ENCODE measurements at regions not wholly inside any gene's neighbourhood (a gene's known extent, or its start where the extent isn't known, plus 50 kb on each side); places are given as distances from the start of the nearest gene placed in this dataset.

- no peak for DNase-seq (ENCODE audit: low read depth, low spot score)
- no peak overlapping the region for H3K4me3 ChIP-seq (ENCODE audit: low read length)
These were observed 879.9 kb downstream of the ARAP2 start for GRCh38 chr4:35364321-35364870.

GRCh38 chr4:35365186-35365585, 879.1 kb downstream of the ARAP2 start:
- no peak for DNase-seq (ENCODE audit: low read depth, low spot score)
- no peak overlapping the region for H3K4me3 ChIP-seq (ENCODE audit: low read length)

- DNase-seq (ENCODE audit: low read depth, low spot score) = no peak
- no peak overlapping the region for H3K4me3 ChIP-seq (ENCODE audit: low read length)
These were observed 844.4 kb downstream of the ARAP2 start for GRCh38 chr4:35399912-35400311.

GRCh38 chr4:35423104-35423503, 821.2 kb downstream of the ARAP2 start:
- no peak for DNase-seq (ENCODE audit: low read depth, low spot score)
- no peak overlapping the region for H3K4me3 ChIP-seq (ENCODE audit: low read length)

GRCh38 chr4:35447474-35447873, 796.8 kb downstream of the ARAP2 start:
- DNase-seq (ENCODE audit: low read depth, low spot score) = no peak
- H3K4me3 ChIP-seq (ENCODE audit: low read length) = no peak overlapping the region

GRCh38 chr4:35459045-35459444, 785.3 kb downstream of the ARAP2 start:
- H3K4me3 ChIP-seq (ENCODE audit: low read length) = no peak overlapping the region
- DNase-seq (ENCODE audit: low read depth, low spot score) = no peak

- DNase-seq (ENCODE audit: low read depth, low spot score) = peak; percentile 11
- no peak overlapping the region for H3K4me3 ChIP-seq (ENCODE audit: low read length)
These were observed 782.2 kb downstream of the ARAP2 start for GRCh38 chr4:35461931-35462659.

- no peak overlapping the region for H3K4me3 ChIP-seq (ENCODE audit: low read length)
- no peak for DNase-seq (ENCODE audit: low read depth, low spot score)
These were observed 780.9 kb downstream of the ARAP2 start for GRCh38 chr4:35463251-35463952.

- DNase-seq (ENCODE audit: low read depth, low spot score) = no peak
- no peak overlapping the region for H3K4me3 ChIP-seq (ENCODE audit: low read length)
These were observed 779.3 kb downstream of the ARAP2 start for GRCh38 chr4:35464964-35465528.

- no peak overlapping the region for H3K4me3 ChIP-seq (ENCODE audit: low read length)
- DNase-seq (ENCODE audit: low read depth, low spot score) = no peak
These were observed 753.2 kb downstream of the ARAP2 start for GRCh38 chr4:35491093-35491492.

- H3K4me3 ChIP-seq (ENCODE audit: low read length) = no peak overlapping the region
- no peak for DNase-seq (ENCODE audit: low read depth, low spot score)
These were observed 750.3 kb downstream of the ARAP2 start for GRCh38 chr4:35493977-35494376.

- no peak for DNase-seq (ENCODE audit: low read depth, low spot score)
- H3K4me3 ChIP-seq (ENCODE audit: low read length) = no peak overlapping the region
These were observed 749.4 kb downstream of the ARAP2 start for GRCh38 chr4:35494955-35495354.

GRCh38 chr4:35500812-35501211, 743.5 kb downstream of the ARAP2 start:
- no peak overlapping the region for H3K4me3 ChIP-seq (ENCODE audit: low read length)
- no peak for DNase-seq (ENCODE audit: low read depth, low spot score)

- H3K4me3 ChIP-seq (ENCODE audit: low read length) = no peak overlapping the region
- no peak for DNase-seq (ENCODE audit: low read depth, low spot score)
These were observed 740.9 kb downstream of the ARAP2 start for GRCh38 chr4:35503435-35503834.

- no peak overlapping the region for H3K4me3 ChIP-seq (ENCODE audit: low read length)
- no peak for DNase-seq (ENCODE audit: low read depth, low spot score)
These were observed 738.2 kb downstream of the ARAP2 start for GRCh38 chr4:35506161-35506560.

GRCh38 chr4:35511851-35512250, 732.5 kb downstream of the ARAP2 start:
- H3K4me3 ChIP-seq (ENCODE audit: low read length) = no peak overlapping the region

GRCh38 chr4:35516102-35516501, 728.2 kb downstream of the ARAP2 start:
- DNase-seq (ENCODE audit: low read depth, low spot score) = no peak
- no peak overlapping the region for H3K4me3 ChIP-seq (ENCODE audit: low read length)

More at GRCh38 chr4:35511851-35512250, 732.5 kb downstream of the ARAP2 start:
- DNase-seq (ENCODE audit: low read depth, low spot score) = no peak

GRCh38 chr4:35520059-35520458, 724.3 kb downstream of the ARAP2 start:
- DNase-seq (ENCODE audit: low read depth, low spot score) = no peak
- no peak overlapping the region for H3K4me3 ChIP-seq (ENCODE audit: low read length)

GRCh38 chr4:35521682-35522081, 722.6 kb downstream of the ARAP2 start:
- no peak for DNase-seq (ENCODE audit: low read depth, low spot score)

More at GRCh38 chr4:35521682-35522081, 722.6 kb downstream of the ARAP2 start:
- H3K4me3 ChIP-seq (ENCODE audit: low read length) = no peak overlapping the region
